ENCODE measurements at regions not wholly inside any gene's neighbourhood (a gene's known extent, or its start where the extent isn't known, plus 50 kb on each side); places are given as distances from the start of the nearest gene placed in this dataset.
"Not testable (repeated sequence)": the region's sequence is repeated elsewhere in the genome, so short reads cannot be mapped to it uniquely, and the experiment has no call there.

DNA sequence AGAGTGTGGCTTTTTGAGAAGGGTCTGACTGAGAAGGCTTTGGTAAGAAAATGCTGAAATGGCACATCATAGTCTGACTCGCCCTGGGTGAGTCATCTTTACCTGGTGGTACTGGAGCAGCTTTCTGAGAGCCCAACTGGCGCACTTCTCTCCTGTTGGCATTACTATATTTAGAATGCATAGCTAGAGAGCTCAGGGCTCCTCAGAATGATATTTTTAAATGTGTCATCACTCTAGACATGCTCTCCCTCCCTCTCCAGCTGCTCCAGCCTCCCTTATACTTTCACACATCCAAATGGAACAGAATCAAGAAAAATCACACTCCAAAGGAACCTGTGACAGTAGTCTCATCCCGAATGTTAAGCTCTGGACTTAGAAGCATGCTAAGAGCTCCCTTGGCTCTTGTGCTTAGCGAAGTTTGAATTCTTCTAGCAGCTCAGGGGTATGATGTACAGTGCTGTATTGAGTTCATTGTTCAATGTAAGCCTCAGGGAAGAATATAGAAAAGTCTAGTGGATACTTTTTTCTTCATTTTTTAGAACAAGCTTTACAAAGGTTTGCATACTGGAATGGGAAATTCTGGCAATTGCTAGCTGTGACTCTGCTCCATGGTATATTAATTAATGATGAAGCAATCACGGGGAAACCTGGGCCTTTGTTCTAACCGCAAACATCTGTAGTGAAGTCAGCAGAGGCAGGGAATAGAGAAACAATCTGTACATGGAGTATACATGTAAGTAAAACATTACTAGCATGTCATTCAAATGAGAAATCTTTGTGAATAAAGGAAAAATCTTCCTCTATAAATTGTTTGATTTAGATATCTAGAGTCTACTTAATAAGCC, 751.2 kb upstream of the NRXN1 start:
- Histone ChIP-seq H3K27ac (ENCODE audit: low read length) (no peak overlapping the region), H3K79me2 (ENCODE audit: low read length) (no peaks in the 10 kb centered on the region), H2AFZ (ENCODE audit: low read length) (no peak overlapping the region), H3K9ac (ENCODE audit: low read length) (no peak overlapping the region), H3K27me3 (ENCODE audit: low read length) (no peaks in the 10 kb centered on the region), H3K36me3 (ENCODE audit: insufficient read depth, low read length) (no peaks in the 10 kb centered on the region), H3K4me1 (ENCODE audit: low read length) (no peaks in the 10 kb centered on the region), H3K9me2 (replicated peaks; ENCODE audit: insufficient read depth, low read length) (no peaks in the 10 kb centered on the region), H3K4me2 (ENCODE audit: low read depth, low read length, poor library complexity, severe bottlenecking) (no peak overlapping the region), H4K20me1 (ENCODE audit: insufficient read depth, low read depth, low read length) (no peaks in the 10 kb centered on the region), H3K4me3 (ENCODE audit: low read length) (no peak overlapping the region), H3K9me3 (ENCODE audit: low read length) (0 out of 2 replicates have a peak, but pooled peaks cover 4% of the 10 kb centered on the region)
- no peak for DNase-seq

DNA sequence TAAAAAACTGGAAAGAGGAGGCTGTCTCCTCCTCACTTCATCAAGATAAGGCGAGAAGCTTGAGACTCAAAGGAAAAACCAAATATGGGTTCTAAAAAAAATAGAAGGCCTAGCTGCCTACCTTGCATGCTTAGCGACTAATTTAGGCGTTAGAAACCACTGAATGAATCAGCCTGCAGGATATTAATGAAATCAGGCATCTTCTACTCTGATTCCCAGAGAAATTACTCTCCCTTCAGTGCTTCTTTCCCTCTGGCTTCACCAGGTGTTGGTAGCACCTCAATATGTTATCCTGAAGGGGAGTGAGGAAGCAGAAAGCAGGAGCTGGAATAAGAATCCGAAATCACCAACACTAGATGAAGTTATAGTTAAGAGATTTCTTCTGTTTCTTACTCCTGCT, 749.8 kb upstream of the NRXN1 start:
- Histone ChIP-seq H3K4me2 (ENCODE audit: low read depth, low read length, poor library complexity, severe bottlenecking) (no peak overlapping the region), H3K27me3 (ENCODE audit: low read length) (no peaks in the 10 kb centered on the region), H3K27ac (ENCODE audit: low read length) (no peak overlapping the region), H3K9ac (ENCODE audit: low read length) (no peak overlapping the region), H3K9me3 (ENCODE audit: low read length) (0 out of 2 replicates have a peak, but pooled peaks cover 2% of the 10 kb centered on the region), H3K79me2 (ENCODE audit: low read length) (no peaks in the 10 kb centered on the region), H2AFZ (ENCODE audit: low read length) (no peak overlapping the region), H3K9me2 (replicated peaks; ENCODE audit: insufficient read depth, low read length) (no peaks in the 10 kb centered on the region), H3K4me1 (ENCODE audit: low read length) (no peaks in the 10 kb centered on the region), H4K20me1 (ENCODE audit: insufficient read depth, low read depth, low read length) (no peaks in the 10 kb centered on the region), H3K4me3 (ENCODE audit: low read length) (no peak overlapping the region), H3K36me3 (ENCODE audit: insufficient read depth, low read length) (no peaks in the 10 kb centered on the region)
- no peak for DNase-seq

DNA sequence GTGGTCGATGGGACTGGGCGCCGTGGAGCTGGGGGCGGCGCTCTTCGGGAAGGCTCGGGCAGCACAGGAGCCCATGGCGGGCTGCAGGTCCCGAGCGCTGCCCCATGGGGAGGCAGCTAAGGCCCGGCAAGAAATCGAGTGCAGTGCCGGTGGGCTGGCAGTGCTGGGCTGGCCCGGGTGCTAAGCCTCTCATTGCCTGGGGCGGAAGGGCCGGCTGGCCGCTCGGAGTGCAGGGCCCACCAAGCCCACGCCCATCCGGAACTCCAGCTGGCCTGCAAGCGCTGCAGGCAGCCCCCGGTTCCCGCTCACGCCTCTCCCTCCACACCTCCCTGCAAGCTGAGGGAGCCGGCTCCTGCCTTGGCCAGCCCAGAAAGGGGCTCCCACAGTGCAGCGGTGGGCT, 748.4 kb upstream of the NRXN1 start:
- H3K79me2 ChIP-seq (ENCODE audit: low read length), result no peaks in the 10 kb centered on the region
- H3K27me3 ChIP-seq (ENCODE audit: low read length), result no peaks in the 10 kb centered on the region
- no peak overlapping the region for H3K27ac ChIP-seq (ENCODE audit: low read length)
- H3K9me2 ChIP-seq (replicated peaks; ENCODE audit: insufficient read depth, low read length), result no peaks in the 10 kb centered on the region
- no peaks in the 10 kb centered on the region for H3K36me3 ChIP-seq (ENCODE audit: insufficient read depth, low read length)
- H4K20me1 ChIP-seq (ENCODE audit: insufficient read depth, low read depth, low read length), result no peaks in the 10 kb centered on the region
- H2AFZ ChIP-seq (ENCODE audit: low read length), result no peak overlapping the region
- no peak overlapping the region for H3K4me3 ChIP-seq (ENCODE audit: low read length)
- no peak for DNase-seq
- H3K4me2 ChIP-seq (ENCODE audit: low read depth, low read length, poor library complexity, severe bottlenecking), result no peak overlapping the region
- H3K9ac ChIP-seq (ENCODE audit: low read length), result no peak overlapping the region
- no peaks in the 10 kb centered on the region for H3K9me3 ChIP-seq (ENCODE audit: low read length)
- no peaks in the 10 kb centered on the region for H3K4me1 ChIP-seq (ENCODE audit: low read length)

DNA sequence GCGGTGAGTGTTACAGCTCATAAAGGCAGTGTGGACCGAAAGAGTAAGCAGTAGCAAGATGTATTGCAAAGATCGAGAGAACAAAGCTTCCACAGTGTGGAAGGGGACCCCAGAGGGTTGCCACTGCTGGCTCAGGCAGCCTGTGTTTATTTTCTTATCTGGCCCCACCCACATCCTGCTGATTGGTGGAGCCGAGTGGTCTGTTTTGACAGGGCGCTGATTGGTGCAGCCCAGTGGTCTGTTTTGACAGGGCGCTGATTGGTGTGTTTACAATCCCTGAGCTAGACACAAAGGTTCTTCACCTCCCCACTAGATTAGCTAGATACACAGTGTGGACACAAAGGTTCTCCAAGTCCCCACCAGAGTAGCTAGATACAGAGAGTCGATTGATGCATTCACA, 747.8 kb upstream of the NRXN1 start:
- H3K27ac ChIP-seq (ENCODE audit: low read length); H3K9ac ChIP-seq (ENCODE audit: low read length); DNase-seq; H3K4me2 ChIP-seq (ENCODE audit: low read depth, low read length, poor library complexity, severe bottlenecking); H4K20me1 ChIP-seq (ENCODE audit: insufficient read depth, low read depth, low read length); H3K9me3 ChIP-seq (ENCODE audit: low read length); H3K9me2 ChIP-seq (replicated peaks; ENCODE audit: insufficient read depth, low read length); H3K4me1 ChIP-seq (ENCODE audit: low read length); H3K36me3 ChIP-seq (ENCODE audit: insufficient read depth, low read length); H2AFZ ChIP-seq (ENCODE audit: low read length); H3K79me2 ChIP-seq (ENCODE audit: low read length); H3K27me3 ChIP-seq (ENCODE audit: low read length); H3K4me3 ChIP-seq (ENCODE audit: low read length): not testable (repeated sequence)

DNA sequence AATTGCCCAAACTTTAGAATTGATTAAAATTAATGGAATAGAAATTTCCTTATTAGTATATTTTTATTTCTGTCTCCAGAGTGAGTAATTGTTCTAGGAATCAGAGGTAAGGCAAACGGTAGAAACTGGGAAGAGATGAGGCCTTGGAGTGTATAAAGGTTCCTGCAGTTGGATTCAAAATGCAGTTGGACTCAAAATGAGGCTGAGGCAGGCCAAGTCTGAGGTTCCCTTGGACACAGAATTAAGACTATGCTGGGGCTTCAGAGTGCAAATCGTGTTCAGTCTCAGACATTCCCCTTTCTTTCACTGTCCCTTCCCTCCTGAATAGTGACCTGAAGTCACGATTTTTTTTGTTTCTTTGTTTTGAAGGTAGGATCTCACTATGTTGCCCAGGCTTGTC, 746.9 kb upstream of the NRXN1 start:
- Histone ChIP-seq H3K9me2 (replicated peaks; ENCODE audit: insufficient read depth, low read length) (no peaks in the 10 kb centered on the region), H3K79me2 (ENCODE audit: low read length) (no peaks in the 10 kb centered on the region), H3K4me1 (ENCODE audit: low read length) (no peaks in the 10 kb centered on the region), H3K9me3 (ENCODE audit: low read length) (no peaks in the 10 kb centered on the region), H3K4me2 (ENCODE audit: low read depth, low read length, poor library complexity, severe bottlenecking) (no peak overlapping the region), H3K36me3 (ENCODE audit: insufficient read depth, low read length) (no peaks in the 10 kb centered on the region), H3K4me3 (ENCODE audit: low read length) (no peak overlapping the region), H4K20me1 (ENCODE audit: insufficient read depth, low read depth, low read length) (no peaks in the 10 kb centered on the region), H3K9ac (ENCODE audit: low read length) (no peak overlapping the region), H3K27me3 (ENCODE audit: low read length) (no peaks in the 10 kb centered on the region), H3K27ac (ENCODE audit: low read length) (no peak overlapping the region), H2AFZ (ENCODE audit: low read length) (no peak overlapping the region)
- no peak for DNase-seq

- not testable (repeated sequence) for H3K27ac ChIP-seq (ENCODE audit: low read length); H3K36me3 ChIP-seq (ENCODE audit: insufficient read depth, low read length); H3K9ac ChIP-seq (ENCODE audit: low read length); H3K9me3 ChIP-seq (ENCODE audit: low read length); H3K9me2 ChIP-seq (replicated peaks; ENCODE audit: insufficient read depth, low read length); H3K27me3 ChIP-seq (ENCODE audit: low read length); H3K79me2 ChIP-seq (ENCODE audit: low read length); H3K4me2 ChIP-seq (ENCODE audit: low read depth, low read length, poor library complexity, severe bottlenecking); H3K4me3 ChIP-seq (ENCODE audit: low read length); H3K4me1 ChIP-seq (ENCODE audit: low read length); DNase-seq; H4K20me1 ChIP-seq (ENCODE audit: insufficient read depth, low read depth, low read length); H2AFZ ChIP-seq (ENCODE audit: low read length)
Observed at GRCh38 chr2:51774606-51775005, 742.7 kb upstream of the NRXN1 start.

GRCh38 chr2:51760441-51760840, 728.5 kb upstream of the NRXN1 start:
- Histone ChIP-seq H2AFZ (ENCODE audit: low read length) (no peak overlapping the region), H3K27me3 (ENCODE audit: low read length) (no peaks in the 10 kb centered on the region), H3K9me2 (replicated peaks; ENCODE audit: insufficient read depth, low read length) (no peaks in the 10 kb centered on the region), H3K9ac (ENCODE audit: low read length) (no peak overlapping the region), H3K9me3 (ENCODE audit: low read length) (peaks cover 6% of the 10 kb centered on the region; the same call in 1 of the 2 replicates), H3K4me3 (ENCODE audit: low read length) (no peak overlapping the region), H3K27ac (ENCODE audit: low read length) (no peak overlapping the region), H3K36me3 (ENCODE audit: insufficient read depth, low read length) (no peaks in the 10 kb centered on the region), H4K20me1 (ENCODE audit: insufficient read depth, low read depth, low read length) (no peaks in the 10 kb centered on the region), H3K4me2 (ENCODE audit: low read depth, low read length, poor library complexity, severe bottlenecking) (no peak overlapping the region), H3K79me2 (ENCODE audit: low read length) (no peaks in the 10 kb centered on the region), H3K4me1 (ENCODE audit: low read length) (no peaks in the 10 kb centered on the region)
- no peak for DNase-seq

- H3K4me1 ChIP-seq (ENCODE audit: low read length), result no peaks in the 10 kb centered on the region
- H3K9ac ChIP-seq (ENCODE audit: low read length), result no peak overlapping the region
- no peak overlapping the region for H3K4me2 ChIP-seq (ENCODE audit: low read depth, low read length, poor library complexity, severe bottlenecking)
- H3K27me3 ChIP-seq (ENCODE audit: low read length), result no peaks in the 10 kb centered on the region
- H3K4me3 ChIP-seq (ENCODE audit: low read length), result no peak overlapping the region
- no peak for DNase-seq
- H3K79me2 ChIP-seq (ENCODE audit: low read length), result no peaks in the 10 kb centered on the region
- peaks cover 6% of the 10 kb centered on the region; the same call in 1 of the 2 replicates for H3K9me3 ChIP-seq (ENCODE audit: low read length)
- H3K36me3 ChIP-seq (ENCODE audit: insufficient read depth, low read length), result no peaks in the 10 kb centered on the region
- H2AFZ ChIP-seq (ENCODE audit: low read length), result no peak overlapping the region
- H3K27ac ChIP-seq (ENCODE audit: low read length), result no peak overlapping the region
- no peaks in the 10 kb centered on the region for H3K9me2 ChIP-seq (replicated peaks; ENCODE audit: insufficient read depth, low read length)
- H4K20me1 ChIP-seq (ENCODE audit: insufficient read depth, low read depth, low read length), result no peaks in the 10 kb centered on the region
Observed at GRCh38 chr2:51758081-51758480, 726.1 kb upstream of the NRXN1 start.

Measured in Karpas-422 (cell line).